Ureter (tissue), 1 donor: ENCODE measurements at regions not wholly inside any gene's neighbourhood (a gene's known extent, or its start where the extent isn't known, plus 50 kb on each side); places are given as distances from the start of the nearest gene placed in this dataset.
A peak's percentile ranks its signal among the peaks of the same experiment; 100 is the strongest.

ENCODE experiments used
- DNase-seq: peaks from one replicate; pipeline ENCODE4 v3.0.0-alpha.2; 2020; ENCODE audit warnings: low spot score
- donor health status: DM: yes; HTN: yes; CAD: no.

DNA sequence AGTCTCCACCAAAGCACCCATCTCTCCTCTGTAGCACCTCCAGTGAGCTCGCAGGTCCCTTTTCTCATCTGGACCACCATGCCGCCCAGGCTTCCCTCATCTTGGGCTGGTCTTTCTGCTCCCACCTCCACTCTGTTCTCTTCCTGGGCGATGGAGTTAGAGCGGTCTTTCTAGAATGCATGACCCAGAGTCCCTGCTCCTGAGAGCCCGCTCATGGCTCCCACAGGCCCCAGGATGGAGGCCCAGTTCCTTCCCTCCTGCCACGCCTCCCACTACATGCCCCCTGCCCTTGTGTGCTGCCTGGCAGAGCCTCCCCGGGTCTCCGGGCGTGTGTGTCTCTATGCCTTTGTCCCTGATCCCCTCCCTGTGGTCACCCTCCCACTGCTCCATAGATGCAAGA is 100.7 kb upstream of the RTL1 start:
- DNase-seq, result no peak

DNA sequence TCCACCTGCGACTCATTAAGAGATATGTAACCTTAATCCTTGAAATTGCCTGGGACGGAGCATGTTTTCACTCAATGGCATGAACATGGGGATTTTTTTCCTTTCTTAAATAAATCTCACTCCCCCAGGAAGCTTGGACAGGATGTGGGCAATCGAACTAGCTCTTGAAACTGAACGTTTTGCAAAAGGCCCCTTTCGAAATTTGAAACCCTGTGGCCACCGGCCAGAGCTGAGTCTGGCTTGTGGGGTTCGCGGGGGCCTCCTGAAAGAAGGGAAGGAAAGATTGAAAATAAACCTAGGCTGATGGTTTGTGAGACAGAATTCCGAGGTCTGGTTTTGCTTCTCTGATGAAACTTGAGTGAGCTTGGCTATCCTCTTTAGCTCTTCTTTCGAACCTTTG is 101.4 kb upstream of the RTL1 start:
- DNase-seq, result no peak

DNA sequence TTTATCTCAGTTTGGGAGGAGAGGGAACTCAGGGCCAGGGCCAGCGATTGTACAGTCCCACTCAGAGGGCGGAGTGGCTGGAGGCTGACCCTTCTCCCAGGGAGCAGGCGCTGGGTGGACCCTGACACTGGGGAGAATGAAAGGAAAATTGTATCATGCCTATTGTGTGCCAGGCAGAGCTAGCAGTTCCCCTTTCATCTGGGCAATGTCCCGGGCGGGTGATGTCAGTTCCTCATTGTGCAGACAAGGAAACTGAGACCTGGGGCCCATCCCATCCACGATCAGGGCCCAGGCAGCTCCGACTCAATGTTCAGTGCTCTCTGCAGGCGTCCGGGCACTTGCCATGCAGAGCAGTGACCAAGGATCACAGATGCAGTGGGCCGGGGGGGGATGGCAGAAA is 101.9 kb upstream of the RTL1 start:
- DNase-seq, result peak; percentile 39

DNA sequence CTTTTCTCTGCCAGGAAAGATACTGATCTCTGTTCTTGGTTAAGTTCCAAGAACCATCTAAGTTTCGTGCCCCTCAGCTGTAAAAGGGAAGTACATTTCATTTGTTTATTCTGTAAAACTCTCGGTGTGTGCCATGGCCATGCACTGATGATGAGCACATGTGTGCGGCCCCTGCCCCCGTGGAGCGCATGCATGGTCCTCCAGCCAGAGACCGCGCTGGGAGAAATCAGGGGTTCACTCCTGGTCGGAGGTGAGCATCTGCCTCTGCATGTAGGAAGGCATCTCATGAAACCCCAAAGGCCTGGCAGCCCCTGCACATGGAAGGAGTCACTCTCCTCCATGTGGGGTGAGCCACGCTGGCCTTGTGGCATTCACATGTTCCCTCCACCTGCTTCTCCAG is 102.5 kb upstream of the RTL1 start:
- DNase-seq, result peak; percentile 32

DNA sequence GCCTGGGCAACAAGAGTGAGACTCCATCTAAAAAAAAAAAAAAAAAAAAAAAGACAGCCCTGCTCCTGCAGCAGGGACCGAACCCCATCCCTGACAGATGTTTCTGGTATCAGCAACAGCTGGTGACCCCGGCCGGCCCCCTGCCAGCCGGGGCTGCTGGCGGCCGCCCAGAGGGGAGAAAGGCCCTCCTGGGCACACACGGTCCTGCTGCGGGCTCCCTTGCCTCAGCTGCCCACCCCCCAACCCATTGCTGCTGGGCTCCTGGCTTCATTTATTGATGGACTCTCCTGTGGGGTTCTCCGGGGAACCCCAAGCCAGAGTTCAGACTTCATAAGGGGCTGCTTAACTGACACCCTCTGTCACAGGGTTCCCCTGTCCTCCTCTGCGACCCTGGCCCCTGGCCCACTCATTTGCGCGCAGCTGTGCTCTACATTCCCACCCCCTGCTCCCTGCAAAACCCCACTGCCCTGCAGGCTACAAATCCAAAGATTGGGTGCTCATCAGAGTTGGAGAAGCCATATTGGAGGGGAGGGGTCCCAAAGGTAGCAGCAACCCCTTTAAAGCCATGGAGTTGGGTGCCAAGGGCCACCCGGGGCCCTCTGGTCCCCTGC is 103.6 kb upstream of the RTL1 start:
- no peak for DNase-seq

DNA sequence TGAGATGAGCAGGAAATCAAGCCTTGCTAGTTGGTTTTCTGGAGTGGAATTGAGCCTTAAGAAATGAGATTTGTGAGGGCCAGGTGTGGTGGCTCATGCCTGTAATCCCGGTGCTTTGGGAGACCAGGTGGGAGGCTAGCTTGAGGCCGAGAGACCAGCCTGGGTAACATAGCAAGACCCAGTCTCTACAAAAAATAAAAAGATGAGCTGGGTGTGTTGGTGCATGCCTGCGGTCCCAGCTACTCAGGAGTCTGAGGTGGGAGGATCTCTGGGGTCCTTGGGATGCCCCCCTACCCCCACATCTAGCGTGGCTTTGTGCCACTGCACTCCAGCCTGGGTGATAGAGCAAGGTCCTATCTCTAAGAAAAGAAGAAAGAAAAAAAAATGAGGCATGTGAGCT is 104.2 kb upstream of the RTL1 start:
- DNase-seq, result no peak

DNA sequence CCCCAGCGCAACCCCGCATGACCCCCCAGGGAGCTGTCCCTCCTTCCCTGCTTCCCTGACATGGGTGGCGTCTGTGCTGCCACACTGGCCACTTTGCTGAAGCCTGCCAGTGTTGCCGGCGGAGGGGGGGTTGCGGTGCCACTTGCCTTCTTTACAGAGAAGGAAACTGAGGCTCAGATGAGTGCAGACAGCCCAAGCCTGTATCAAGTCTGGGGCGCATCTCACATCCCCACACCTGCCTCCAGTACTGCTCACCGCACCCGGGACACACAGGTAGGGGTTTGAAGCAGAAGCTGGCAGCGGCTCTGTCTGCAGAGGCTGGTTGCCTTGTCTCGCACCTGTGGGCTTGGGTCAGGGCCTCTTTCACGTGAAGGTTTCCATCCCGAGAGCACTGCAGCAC is 104.7 kb upstream of the RTL1 start:
- no peak for DNase-seq

DNA sequence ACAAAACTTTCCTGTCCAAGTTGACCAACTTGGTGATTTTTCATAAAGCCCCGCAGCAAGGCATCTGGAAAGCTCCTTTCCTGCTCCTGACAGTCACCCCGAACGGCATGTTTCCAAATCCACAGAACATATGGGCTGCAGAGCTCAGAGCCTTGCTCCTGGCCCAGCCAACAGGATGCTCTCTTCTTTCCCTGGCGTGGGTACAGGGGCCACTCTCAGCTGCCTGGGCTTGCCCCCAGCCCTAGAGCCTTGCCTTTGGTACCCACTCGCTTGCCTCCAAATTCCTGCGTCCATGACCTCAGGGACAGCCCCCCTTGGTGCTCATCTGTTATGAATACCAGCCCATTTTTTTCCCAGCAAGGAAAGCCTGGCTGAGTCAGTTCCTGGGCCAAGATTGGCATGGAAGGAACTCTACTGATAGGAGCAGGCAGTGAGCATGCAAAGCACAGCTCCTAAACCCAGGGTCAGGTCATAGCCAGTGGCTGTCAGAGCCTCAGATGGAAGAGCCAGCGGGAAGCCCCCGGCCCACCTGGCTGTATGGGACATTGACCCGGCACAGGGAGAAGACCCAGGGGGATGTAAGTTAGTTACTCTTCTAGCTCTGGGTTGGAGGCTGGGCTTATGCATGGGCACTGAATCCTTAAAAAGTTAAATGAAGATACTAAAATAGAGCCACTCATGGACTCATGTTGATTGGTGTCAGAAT is 105.3 kb upstream of the RTL1 start:
- DNase-seq, result no peak

DNA sequence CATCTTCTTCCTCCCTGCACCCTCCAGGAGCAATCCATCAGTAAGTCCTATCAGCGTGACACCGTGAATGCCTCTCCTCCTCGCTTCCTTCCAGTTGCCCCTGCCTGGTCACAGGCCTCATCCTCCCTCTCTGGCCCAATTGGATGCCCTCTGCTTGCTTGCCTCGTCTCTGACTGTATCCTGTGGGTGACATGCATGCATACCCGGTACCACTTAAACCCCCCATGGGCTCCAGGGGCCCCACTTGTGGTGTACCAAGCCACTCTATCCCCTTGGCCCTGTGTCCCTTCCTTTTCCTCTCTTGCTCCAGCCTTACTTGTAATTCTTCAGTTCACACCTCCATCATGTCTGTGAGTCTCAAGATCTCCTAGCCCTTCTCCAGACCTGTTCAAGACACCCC is 106.0 kb upstream of the RTL1 start:
- no peak for DNase-seq

DNA sequence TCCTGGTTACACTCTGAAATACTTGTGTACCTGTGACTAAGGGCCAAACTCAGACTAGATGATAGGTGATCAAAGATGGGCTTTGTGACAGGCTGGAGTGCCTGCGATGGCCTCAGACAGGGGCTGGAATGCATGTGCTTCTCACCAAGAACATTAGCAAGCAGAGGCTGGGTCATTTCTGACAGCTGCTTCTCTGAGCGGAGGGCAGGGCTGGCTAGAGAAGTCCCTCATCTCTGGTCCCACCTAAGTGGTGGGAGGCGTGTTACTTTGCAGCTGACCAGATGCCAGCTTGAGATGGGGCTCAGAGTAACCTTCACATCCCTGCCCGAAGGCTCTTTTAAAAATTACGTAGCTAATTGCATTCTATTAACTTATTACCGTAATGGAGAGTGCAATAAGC is 106.8 kb upstream of the RTL1 start:
- no peak for DNase-seq

DNA sequence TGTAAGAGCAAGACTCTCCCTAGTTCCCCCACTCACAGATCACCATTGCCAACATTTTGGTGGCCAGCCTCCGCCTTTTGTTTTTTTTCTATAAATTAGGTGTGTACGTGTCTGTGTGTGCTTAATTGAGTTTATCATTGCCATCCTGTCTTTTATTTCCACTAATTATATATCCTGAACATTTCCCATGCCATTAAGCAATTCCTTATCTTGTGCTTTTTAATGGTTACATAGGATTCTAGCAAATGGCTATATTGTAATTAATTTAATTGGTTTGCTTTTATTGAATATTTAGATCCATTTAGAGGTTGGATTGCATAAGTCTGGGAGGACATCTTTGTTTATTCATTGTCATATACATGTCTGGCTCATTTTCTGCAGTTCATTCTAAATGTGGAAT is 107.3 kb upstream of the RTL1 start:
- DNase-seq, result no peak

DNA sequence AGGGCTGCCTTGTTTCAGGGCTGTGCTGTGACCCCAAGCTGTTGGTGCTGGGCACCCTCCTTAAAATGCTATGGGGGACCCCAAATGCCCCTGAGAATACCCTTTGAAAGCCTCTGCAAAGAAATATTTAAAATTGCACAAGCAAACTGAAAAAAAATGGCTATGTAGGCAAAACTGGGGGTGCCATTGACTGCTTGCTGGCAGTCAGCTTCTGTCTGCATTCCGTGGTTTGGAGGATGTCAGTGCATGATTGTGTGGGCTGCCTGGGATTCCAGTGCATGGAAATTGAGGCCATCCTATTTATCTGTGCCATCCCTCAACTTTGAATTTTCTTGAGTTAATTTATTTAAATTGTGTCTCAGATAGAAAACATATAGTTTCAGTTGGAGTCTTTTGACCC is 113.7 kb upstream of the RTL1 start:
- no peak for DNase-seq

DNA sequence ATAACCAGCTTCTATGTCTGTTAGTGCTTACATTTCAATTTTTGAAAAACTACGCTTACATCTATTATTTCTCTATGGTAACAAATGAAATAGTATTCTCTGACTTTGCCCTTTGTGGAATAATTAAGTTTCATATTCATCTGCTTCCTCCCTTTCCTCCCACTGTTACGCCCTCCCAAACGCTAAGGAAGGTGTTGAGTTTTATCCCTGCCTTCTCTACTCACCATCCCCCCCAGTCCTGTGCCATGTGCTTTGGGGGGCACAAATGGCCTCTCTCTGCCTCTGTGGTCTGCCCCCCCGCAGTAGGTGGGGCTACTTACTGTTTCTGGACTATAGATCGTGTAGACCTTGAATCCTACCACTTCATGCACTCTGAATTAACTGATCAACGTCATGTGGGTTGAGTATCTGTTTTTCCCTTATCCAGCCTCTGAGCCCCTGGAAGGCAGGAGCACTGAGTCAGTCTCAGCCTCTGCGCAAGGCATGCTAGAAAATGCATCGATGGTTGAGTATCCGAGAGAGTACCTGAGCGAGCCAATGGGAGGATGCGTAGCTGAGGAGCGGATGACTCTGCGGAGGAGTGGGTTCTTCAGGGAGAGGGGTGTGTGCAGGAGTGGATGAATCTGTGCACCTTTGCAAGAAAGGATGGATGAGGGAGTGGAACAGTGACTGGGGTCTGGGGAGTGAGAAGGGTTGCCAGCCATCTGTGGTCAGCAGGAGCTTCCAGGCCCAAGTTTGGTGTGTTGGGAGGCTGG is 114.5 kb upstream of the RTL1 start:
- no peak for DNase-seq

DNA sequence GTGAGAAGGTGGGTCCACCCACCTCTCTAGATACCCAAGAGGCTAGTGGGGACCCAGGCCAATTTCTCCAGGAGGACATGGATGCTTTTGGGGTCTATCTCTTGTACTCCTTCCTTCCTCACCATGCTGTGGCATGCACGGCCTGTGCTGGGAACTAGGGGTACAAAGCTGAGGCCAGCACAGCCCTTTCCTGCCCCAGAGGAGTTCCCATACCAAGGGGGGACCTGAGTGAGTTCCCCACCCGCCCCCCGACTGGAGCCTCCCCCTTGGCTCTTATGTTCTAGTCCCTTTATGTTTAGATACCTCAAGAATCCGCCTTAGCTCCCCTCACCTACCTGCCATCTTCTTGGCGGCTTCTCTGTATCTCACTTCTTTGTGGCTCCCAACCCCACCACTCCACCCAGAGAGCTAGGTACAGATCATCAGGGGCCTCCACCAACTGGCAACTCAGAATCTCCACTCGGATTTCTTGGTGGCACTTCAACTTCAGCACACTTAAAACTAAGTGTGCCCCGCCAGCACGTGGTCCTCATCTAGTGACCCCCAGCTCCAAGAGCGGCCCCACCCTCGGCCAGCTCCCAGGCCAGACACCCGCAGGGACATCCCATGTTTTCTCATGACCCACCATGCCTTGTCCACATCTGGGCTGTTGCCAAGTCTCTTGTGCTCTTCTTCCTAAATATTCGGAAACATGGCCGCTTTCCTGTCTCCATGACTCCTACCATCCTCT is 115.2 kb upstream of the RTL1 start:
- peak; percentile 36 for DNase-seq

DNA sequence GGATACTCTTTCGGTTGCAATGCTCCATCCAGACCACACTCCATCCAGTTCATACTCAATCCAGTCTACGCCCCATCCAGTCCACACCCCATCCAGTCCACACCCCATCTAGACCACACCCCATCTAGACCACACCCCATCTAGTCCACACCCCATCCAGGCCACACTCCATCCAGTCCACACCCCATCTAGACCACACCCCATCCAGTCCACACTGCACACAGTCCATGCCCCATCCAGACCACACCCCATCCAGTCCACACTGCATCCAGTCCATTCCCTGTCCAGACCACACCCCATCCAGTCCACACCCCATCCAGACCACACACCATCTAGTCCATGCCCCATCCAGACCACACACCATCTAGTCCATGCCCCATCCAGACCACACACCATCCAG is 116.0 kb upstream of the RTL1 start:
- peak; percentile 27 for DNase-seq

DNA sequence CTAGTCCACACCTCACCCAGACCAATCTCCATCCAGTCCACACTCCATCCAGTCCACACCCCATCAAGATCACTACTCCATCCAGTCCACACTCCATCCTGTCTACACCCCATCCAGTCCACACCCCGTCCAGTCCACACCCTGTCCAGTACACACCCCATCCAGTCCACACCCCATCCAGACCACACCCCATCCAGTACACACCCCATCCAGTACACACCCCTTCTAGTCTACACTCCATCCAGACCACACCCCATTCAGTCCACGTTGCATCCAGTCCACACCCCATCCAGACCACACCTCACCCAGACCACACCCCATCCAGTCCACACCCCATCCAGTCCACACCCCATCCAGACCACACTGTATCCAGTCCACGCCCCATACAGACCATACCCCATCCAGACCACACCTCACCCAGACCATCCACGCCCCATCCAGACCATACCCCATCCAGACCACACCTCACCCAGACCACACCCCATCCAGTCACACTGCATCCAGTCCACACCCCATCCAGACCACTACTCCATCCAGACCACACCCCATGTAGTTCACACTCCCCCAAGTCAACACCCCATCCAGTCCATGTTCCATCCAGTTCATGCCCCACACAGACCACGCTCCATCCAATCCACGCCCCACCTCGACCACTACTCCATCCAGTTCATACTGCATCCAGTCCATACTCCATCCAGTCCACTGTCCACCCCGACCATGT is 116.6 kb upstream of the RTL1 start:
- peak; percentile 20 for DNase-seq

DNA sequence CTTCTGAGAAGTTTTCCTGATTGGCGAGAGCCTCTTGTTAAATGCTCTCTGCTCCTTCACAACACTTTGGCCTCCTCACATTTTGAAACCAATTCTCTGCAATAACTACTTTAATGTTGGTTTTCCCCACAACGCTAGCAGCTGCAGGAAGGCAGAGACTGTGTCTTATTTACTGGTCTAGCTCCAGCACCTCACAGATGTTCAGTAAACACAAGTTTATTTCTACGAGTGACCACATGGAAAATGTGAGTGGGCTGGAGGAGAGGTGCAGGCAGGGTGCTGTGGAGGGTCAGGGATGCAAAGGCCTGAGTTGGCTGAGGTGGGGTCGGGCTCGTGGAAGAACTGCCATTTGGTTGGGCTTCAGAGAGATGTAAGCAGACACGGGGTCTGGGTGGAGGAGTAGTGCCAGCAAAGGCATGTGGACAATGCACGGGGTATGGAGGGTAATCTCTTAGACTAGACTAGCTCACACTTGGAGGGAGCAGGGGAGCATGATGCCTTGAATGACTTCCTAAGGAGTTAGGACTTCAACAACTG is 117.4 kb upstream of the RTL1 start:
- peak; percentile 9 for DNase-seq

DNA sequence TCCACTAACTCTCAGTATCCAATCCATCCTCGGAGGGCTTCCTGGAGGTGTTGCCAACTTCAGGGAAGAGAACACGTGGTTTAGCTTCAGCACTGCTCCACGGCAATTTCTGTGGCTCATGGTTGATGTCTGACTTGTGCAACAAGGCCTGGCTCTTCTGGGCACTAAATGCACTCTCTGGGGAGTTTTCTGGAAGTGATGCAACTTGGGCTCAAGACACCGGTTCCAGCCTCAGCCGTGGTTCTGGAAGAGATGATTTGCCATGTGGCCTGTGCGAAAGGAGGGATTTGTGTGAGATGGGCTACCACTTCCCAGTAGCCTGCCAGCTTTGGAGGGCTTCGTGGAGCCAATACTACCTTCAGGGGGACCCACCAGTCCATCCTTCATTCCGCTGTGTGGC is 118.6 kb upstream of the RTL1 start:
- DNase-seq, result peak; percentile 8

DNA sequence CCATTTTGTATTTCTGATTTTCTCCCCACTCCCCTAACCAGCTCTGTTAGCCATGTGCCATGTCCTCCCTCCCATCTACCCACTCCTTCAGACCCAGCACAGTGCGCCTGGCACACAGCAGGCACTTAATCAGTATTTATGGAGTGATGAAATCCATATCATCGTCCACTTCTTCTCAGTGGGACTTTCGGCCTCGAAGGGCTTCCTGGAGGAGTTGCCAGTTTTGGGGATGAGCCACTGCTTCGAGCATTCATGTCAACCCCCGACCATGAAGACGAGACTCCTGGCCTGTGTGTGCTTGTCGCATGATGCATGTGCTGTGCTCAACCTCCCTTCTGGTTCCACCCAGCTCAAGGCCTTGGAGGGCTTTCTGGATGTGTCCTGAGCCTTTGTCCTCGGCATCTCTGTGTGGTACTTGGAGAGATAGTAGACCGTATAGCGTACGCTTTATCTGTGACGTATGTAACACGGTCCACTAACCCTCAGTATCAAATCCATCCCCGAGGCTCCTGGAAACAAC is 119.5 kb upstream of the RTL1 start:
- no peak for DNase-seq

DNA sequence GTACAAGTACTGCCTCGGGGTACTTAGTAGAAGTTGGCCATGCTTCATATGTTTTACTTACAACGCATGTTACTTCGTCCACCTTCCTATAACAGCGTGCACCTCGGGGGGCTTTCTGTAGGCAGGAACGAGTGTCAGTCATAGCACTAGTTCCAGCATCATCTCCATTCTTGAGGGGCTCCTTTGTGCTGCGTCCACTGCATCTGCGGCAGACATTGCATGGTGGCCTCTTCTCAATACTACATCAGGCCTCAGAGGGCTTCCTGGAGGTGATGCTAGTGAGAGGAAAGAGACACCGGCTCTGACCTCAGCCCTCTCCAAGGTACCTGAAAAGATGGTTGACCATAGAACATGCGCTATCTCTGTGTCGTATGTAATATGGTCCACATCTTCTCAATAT is 121.2 kb upstream of the RTL1 start:
- no peak for DNase-seq

DNA sequence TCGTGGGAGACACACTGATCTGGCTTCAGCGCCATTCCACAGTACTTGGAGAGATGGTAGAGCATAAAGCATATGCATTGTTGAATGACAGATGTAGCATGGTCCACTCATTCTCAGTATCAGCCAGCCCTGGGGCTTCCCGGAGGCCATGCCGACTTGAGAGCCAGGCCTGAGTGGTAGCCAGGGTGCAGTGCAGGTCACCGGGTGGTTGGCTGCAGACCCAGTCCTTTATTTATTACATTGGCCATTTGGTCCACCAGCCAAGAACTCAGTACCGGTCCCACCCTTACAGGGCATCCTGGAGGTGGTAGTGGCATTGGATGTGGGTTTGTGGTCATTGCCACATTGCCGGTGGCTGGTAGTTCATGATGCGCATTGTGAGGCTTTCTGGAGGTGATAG is 121.6 kb upstream of the RTL1 start:
- no peak for DNase-seq
